AG04450 (cell line): ENCODE measurements at regions not wholly inside any gene's neighbourhood (a gene's known extent, or its start where the extent isn't known, plus 50 kb on each side); places are given as distances from the start of the nearest gene placed in this dataset.
A peak's percentile ranks its signal among the peaks of the same experiment; 100 is the strongest.
"Not testable (repeated sequence)": the region's sequence is repeated elsewhere in the genome, so short reads cannot be mapped to it uniquely, and the experiment has no call there.

Experiments used
- CTCF ChIA-PET: fragments of 300-600, 350-600 bp; formaldehyde crosslinking; extraction: SDS; loops from one replicate; lab custom pipeline; 2022; ENCODE audit warnings: antibody characterized with exemption, inconsistent platforms; lab: Charles Lee
- POLR2A ChIA-PET: fragments of 350-600 bp; formaldehyde crosslinking; extraction: SDS; loops from one replicate; lab custom pipeline; 2021; ENCODE audit warnings: antibody characterized with exemption, inconsistent platforms; lab: Yijun Ruan, JAX
- DNase-seq: peaks from one replicate; pipeline ENCODE4 v3.0.0-alpha.2; 2011; ENCODE audit warnings: low read depth, low spot score
- H3K27ac ChIP-seq: one replicate; pipeline ENCODE4 v1.5.1; 2012; ENCODE audit warnings: low read depth, low read length, control low read depth
- H3K27me3 ChIP-seq: one replicate; pipeline ENCODE4 v1.6.0; 2012; ENCODE audit warnings: low read length; ENCODE audit not compliant: control insufficient read depth, insufficient read depth
- H3K4me3 ChIP-seq: 2 replicates; pipeline ENCODE4 v1.5.1; 2011; ENCODE audit warnings: mild to moderate bottlenecking, low read depth, low read length, control low read depth
- H3K9me3 ChIP-seq: 2 replicates; pipeline ENCODE4 v1.5.1; 2012; ENCODE audit warnings: low read length; ENCODE audit not compliant: control insufficient read depth, insufficient read depth
- CTCF ChIP-seq: IDR thresholded peaks from 2 replicates; pipeline ENCODE4 v1.5.1; 2011; ENCODE audit warnings: low read depth, low read length, control low read depth, inconsistent platforms

GRCh38 chrX:129323115-129323514 is 200.2 kb downstream of the SMARCA1 start:
- TF ChIP-seq CTCF, result no peak
- H3K27ac ChIP-seq, result no peak overlapping the region
- ChIA-PET POLR2A (no interaction called here), CTCF (interaction anchor here (0.6 kb wide), 1 partner anchor 316 kb away, joined by 4 read pairs; no protein-coding TSS in a partner anchor)
- no peaks in the 10 kb centered on the region for H3K9me3 ChIP-seq
- no peaks in the 10 kb centered on the region for H3K27me3 ChIP-seq
- no peak for DNase-seq
- H3K4me3 ChIP-seq, result no peak overlapping the region

GRCh38 chrX:129318375-129318774 is 204.9 kb downstream of the SMARCA1 start:
- CTCF ChIA-PET, result interaction anchor here (1.0 to 1.5 kb wide), 2 partner anchors 43 to 143 kb away, joined by 3 to 4 read pairs; no protein-coding TSS in a partner anchor

GRCh38 chrX:129316461-129316860 is 206.8 kb downstream of the SMARCA1 start:
- CTCF ChIA-PET, result no interaction called here
- H3K27me3 ChIP-seq, result no peaks in the 10 kb centered on the region
- H3K4me3 ChIP-seq, result no peak overlapping the region
- no peaks in the 10 kb centered on the region for H3K9me3 ChIP-seq
- POLR2A ChIA-PET, result no interaction called here
- H3K27ac ChIP-seq, result no peak overlapping the region
- TF ChIP-seq CTCF, result no peak
- no peak for DNase-seq

More at GRCh38 chrX:129318375-129318774, 204.9 kb downstream of the SMARCA1 start:
- peak; percentile 39 for TF ChIP-seq CTCF
- Histone ChIP-seq H3K27me3 (no peaks in the 10 kb centered on the region), H3K9me3 (no peaks in the 10 kb centered on the region), H3K27ac (no peak overlapping the region), H3K4me3 (no peak overlapping the region)
- POLR2A ChIA-PET, result interaction anchor here (0.7 kb wide), 1 partner anchor 16 kb away, joined by 4 read pairs; no protein-coding TSS in a partner anchor
- no peak for DNase-seq

- no peak for DNase-seq
- POLR2A ChIA-PET, result no interaction called here
- Histone ChIP-seq H3K27ac (no peak overlapping the region), H3K27me3 (no peaks in the 10 kb centered on the region), H3K4me3 (no peak overlapping the region), H3K9me3 (no peaks in the 10 kb centered on the region)
- CTCF ChIA-PET, result no interaction called here
- TF ChIP-seq CTCF, result no peak
Observed at GRCh38 chrX:129310000-129310399, 213.3 kb downstream of the SMARCA1 start.

- ChIA-PET POLR2A (no interaction called here), CTCF (no interaction called here)
- DNase-seq, result no peak
- Histone ChIP-seq H3K27ac (no peak overlapping the region), H3K9me3 (no peaks in the 10 kb centered on the region), H3K4me3 (no peak overlapping the region), H3K27me3 (no peaks in the 10 kb centered on the region)
- no peak for TF ChIP-seq CTCF
Observed at GRCh38 chrX:129262912-129263311, 260.4 kb downstream of the SMARCA1 start.

- DNase-seq, POLR2A ChIA-PET, CTCF ChIA-PET: not testable (repeated sequence)
Observed at GRCh38 chrX:129255516-129255915, 267.8 kb downstream of the SMARCA1 start.

More at GRCh38 chrX:129255516-129255915, 267.8 kb downstream of the SMARCA1 start:
- H3K9me3 ChIP-seq, H3K4me3 ChIP-seq, H3K27ac ChIP-seq, H3K27me3 ChIP-seq: not testable (repeated sequence)
